Loucy (cell line): ENCODE measurements at regions not wholly inside any gene's neighbourhood (a gene's known extent, or its start where the extent isn't known, plus 50 kb on each side); places are given as distances from the start of the nearest gene placed in this dataset.

Experiments used
- EZH2phosphoT487 ChIP-seq: fragments of 200-600 bp; IDR thresholded peaks from 2 replicates; pipeline ENCODE4 v1.6.1; 2018; ENCODE audit warnings: antibody characterized with exemption, mild to moderate bottlenecking, moderate library complexity, borderline replicate concordance
- TF ChIP-seq, protein P1 (sequence below): fragments of 200-600 bp; sonication (generic); conservative IDR thresholded peaks from 2 replicates; pipeline ENCODE4 v1.5.1; 2014; ENCODE audit warnings: mild to moderate bottlenecking, antibody characterized with exemption, low read length

DNA sequence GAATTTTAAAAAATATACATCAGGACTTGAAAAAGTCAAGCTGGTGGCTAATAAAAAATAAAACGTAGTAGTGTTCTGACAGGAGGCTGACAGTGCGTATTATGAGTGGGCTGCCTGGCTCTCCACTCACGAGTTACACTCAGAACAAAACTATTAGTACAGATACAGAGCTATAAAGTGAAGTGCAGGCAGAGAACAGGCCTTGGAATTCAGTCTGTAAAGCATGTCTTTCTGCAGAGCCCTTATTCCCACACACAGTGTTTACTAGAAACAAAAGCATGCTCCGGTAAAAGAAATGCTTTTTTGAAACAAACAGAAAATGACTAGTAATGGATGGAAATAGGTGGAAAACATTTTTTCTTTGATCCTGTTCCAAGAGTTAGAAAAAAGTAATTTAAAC lies 334.7 kb downstream of the DIRAS2 start:
- TF ChIP-seq, protein P1, sequence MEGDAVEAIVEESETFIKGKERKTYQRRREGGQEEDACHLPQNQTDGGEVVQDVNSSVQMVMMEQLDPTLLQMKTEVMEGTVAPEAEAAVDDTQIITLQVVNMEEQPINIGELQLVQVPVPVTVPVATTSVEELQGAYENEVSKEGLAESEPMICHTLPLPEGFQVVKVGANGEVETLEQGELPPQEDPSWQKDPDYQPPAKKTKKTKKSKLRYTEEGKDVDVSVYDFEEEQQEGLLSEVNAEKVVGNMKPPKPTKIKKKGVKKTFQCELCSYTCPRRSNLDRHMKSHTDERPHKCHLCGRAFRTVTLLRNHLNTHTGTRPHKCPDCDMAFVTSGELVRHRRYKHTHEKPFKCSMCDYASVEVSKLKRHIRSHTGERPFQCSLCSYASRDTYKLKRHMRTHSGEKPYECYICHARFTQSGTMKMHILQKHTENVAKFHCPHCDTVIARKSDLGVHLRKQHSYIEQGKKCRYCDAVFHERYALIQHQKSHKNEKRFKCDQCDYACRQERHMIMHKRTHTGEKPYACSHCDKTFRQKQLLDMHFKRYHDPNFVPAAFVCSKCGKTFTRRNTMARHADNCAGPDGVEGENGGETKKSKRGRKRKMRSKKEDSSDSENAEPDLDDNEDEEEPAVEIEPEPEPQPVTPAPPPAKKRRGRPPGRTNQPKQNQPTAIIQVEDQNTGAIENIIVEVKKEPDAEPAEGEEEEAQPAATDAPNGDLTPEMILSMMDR: no peak
- TF ChIP-seq EZH2phosphoT487: no peak
